ENCODE measurements at regions not wholly inside any gene's neighbourhood (a gene's known extent, or its start where the extent isn't known, plus 50 kb on each side); places are given as distances from the start of the nearest gene placed in this dataset.

- H3K4me1 ChIP-seq, result peaks cover 0 to 18% (median 12%) of the 10 kb centered on the region in 3 donors
- peak; percentile 49 to 72 (median 56) for ATAC-seq
- peak overlapping the region in 3 of 4 donors; percentile 46 to 51 (median 48) for H3K27ac ChIP-seq
- H3K4me3 ChIP-seq, result no peak overlapping the region
- H3K27me3 ChIP-seq, result no peaks in the 10 kb centered on the region
- no peak for FAIRE-seq
- TF ChIP-seq CTCF (IDR thresholded peaks at IDR 0.05), result no peak
- intact Hi-C loops (cut with DNase I), result loop anchor here in 1 of 3 donors (10.0 kb wide), 1 partner anchor 235 kb away; no protein-coding TSS in a partner anchor
- H3K9me3 ChIP-seq, result no peaks in the 10 kb centered on the region
- 38 to 46% methylated on average over 2 of the region's 2 CpGs for WGBS, 2 donors
- no peaks in the 10 kb centered on the region for H3K36me3 ChIP-seq
- no peak for DNase-seq
Observed at GRCh38 chr2:190789074-190790004, 91.3 kb upstream of the GLS start.

GRCh38 chr2:190791347-190791975 is 89.2 kb upstream of the GLS start:
- intact Hi-C loops (cut with DNase I), result no loop called here
- 63 to 78% methylated on average over 7 of the region's 7 CpGs for WGBS, 2 donors
- DNase-seq (peak in 1 of 6 donors; percentile 29), ATAC-seq (peak in 2 of 4 donors; percentile 63 to 69), FAIRE-seq (no peak)
- H3K9me3 ChIP-seq, result no peaks in the 10 kb centered on the region
- TF ChIP-seq CTCF (IDR thresholded peaks at IDR 0.05), result no peak
- no peaks in the 10 kb centered on the region for H3K27me3 ChIP-seq
- H3K36me3 ChIP-seq, result no peaks in the 10 kb centered on the region
- H3K27ac ChIP-seq, result peak overlapping the region in 1 of 4 donors; percentile 37
- H3K4me3 ChIP-seq, result no peak overlapping the region
- H3K4me1 ChIP-seq, result peaks cover 0 to 12% (median 11%) of the 10 kb centered on the region in 3 donors

- intact Hi-C loops (cut with DNase I), result no loop called here
- Histone ChIP-seq H3K4me3 (no peak overlapping the region), H3K9me3 (no peaks in the 10 kb centered on the region), H3K27ac (peak overlapping the region in 1 of 4 donors; percentile 37), H3K27me3 (no peaks in the 10 kb centered on the region), H3K36me3 (no peaks in the 10 kb centered on the region), H3K4me1 (peaks cover 0 to 12% (median 5%) of the 10 kb centered on the region in 3 donors)
- WGBS, 2 donors, result 53 to 100% methylated on average over 1 of the region's 1 CpG
- no peak for DNase-seq
- no peak for TF ChIP-seq CTCF (IDR thresholded peaks at IDR 0.05)
- no peak for FAIRE-seq
- no peak for ATAC-seq
Observed at GRCh38 chr2:190791976-190792575, 88.5 kb upstream of the GLS start.

- WGBS, 2 donors, result 86 to 91% methylated on average over 9 of the region's 9 CpGs
- H3K27ac ChIP-seq, result no peak overlapping the region
- intact Hi-C loops (cut with DNase I), result no loop called here
- no peak overlapping the region for H3K4me3 ChIP-seq
- DNase-seq (no peak), ATAC-seq (peak in 1 of 4 donors; percentile 19), FAIRE-seq (no peak)
- H3K9me3 ChIP-seq, result no peaks in the 10 kb centered on the region
- H3K27me3 ChIP-seq, result no peaks in the 10 kb centered on the region
- H3K4me1 ChIP-seq, result peaks cover 0 to 10% (median 4%) of the 10 kb centered on the region in 3 donors
- TF ChIP-seq CTCF (IDR thresholded peaks at IDR 0.05), result no peak
- H3K36me3 ChIP-seq, result no peaks in the 10 kb centered on the region
Observed at GRCh38 chr2:190792956-190793888, 87.4 kb upstream of the GLS start.

All from pancreas (tissue), 10 donors.